PC-9 (cell line): ENCODE measurements at regions not wholly inside any gene's neighbourhood (a gene's known extent, or its start where the extent isn't known, plus 50 kb on each side); places are given as distances from the start of the nearest gene placed in this dataset.

Source experiments
- EZH2 ChIP-seq: fragments of 200-600 bp; sonication (generic); IDR thresholded peaks from 2 replicates; pipeline ENCODE4 v1.8.0; 2017; ENCODE audit warnings: antibody characterized with exemption, low read depth
- TF ChIP-seq, protein P1 (sequence below): fragments of 200-600 bp; sonication (generic); conservative IDR thresholded peaks from 2 replicates; pipeline ENCODE4 v1.6.1; 2017; ENCODE audit warnings: mixed run types, antibody characterized with exemption, mild to moderate bottlenecking, moderate library complexity

DNA sequence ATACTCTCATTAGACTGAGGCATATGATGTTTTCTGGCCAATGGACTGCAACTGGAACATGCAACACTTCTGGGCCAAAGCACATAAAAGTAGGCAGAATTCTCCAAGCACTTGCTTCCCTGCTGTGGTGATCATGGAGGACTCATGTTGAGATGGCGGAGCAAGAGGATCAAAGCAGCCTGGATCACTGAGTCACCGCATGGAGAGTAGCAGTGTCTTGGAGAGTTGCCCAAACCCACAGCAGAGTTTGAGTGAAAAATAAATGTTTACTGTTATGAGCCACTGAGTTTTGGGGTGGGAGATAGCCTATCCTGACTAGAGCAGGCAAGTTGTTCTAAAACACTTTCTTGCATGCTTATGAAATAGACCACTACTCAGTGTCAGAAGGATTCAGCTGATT, 359.5 kb downstream of the ZNF521 start:
- TF ChIP-seq, protein P1, sequence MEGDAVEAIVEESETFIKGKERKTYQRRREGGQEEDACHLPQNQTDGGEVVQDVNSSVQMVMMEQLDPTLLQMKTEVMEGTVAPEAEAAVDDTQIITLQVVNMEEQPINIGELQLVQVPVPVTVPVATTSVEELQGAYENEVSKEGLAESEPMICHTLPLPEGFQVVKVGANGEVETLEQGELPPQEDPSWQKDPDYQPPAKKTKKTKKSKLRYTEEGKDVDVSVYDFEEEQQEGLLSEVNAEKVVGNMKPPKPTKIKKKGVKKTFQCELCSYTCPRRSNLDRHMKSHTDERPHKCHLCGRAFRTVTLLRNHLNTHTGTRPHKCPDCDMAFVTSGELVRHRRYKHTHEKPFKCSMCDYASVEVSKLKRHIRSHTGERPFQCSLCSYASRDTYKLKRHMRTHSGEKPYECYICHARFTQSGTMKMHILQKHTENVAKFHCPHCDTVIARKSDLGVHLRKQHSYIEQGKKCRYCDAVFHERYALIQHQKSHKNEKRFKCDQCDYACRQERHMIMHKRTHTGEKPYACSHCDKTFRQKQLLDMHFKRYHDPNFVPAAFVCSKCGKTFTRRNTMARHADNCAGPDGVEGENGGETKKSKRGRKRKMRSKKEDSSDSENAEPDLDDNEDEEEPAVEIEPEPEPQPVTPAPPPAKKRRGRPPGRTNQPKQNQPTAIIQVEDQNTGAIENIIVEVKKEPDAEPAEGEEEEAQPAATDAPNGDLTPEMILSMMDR, result no peak
- TF ChIP-seq EZH2, result no peak
